GM19467 (cell line): ENCODE measurements at regions not wholly inside any gene's neighbourhood (a gene's known extent, or its start where the extent isn't known, plus 50 kb on each side); places are given as distances from the start of the nearest gene placed in this dataset.
"Not testable (repeated sequence)": the region's sequence is repeated elsewhere in the genome, so short reads cannot be mapped to it uniquely, and the experiment has no call there.

Experiments
- ATAC-seq: cut with Tn5 transposase; IDR thresholded peaks from one replicate; pipeline ENCODE4 v1.9.1; 2021; ENCODE audit warnings: mild to moderate bottlenecking, moderate library complexity; ENCODE audit not compliant: unreplicated experiment

GRCh38 chr5:99032234-99033013 is 103.6 kb upstream of the CHD1 start:
- peak; percentile 34 for ATAC-seq

GRCh38 chr5:99030906-99031440 is 102.2 kb upstream of the CHD1 start:
- no peak for ATAC-seq

- ATAC-seq = no peak
These were observed 100.4 kb upstream of the CHD1 start for GRCh38 chr5:99029172-99029571.

- not testable (repeated sequence) for ATAC-seq
These were observed 99.4 kb upstream of the CHD1 start for GRCh38 chr5:99028170-99028569.

DNA sequence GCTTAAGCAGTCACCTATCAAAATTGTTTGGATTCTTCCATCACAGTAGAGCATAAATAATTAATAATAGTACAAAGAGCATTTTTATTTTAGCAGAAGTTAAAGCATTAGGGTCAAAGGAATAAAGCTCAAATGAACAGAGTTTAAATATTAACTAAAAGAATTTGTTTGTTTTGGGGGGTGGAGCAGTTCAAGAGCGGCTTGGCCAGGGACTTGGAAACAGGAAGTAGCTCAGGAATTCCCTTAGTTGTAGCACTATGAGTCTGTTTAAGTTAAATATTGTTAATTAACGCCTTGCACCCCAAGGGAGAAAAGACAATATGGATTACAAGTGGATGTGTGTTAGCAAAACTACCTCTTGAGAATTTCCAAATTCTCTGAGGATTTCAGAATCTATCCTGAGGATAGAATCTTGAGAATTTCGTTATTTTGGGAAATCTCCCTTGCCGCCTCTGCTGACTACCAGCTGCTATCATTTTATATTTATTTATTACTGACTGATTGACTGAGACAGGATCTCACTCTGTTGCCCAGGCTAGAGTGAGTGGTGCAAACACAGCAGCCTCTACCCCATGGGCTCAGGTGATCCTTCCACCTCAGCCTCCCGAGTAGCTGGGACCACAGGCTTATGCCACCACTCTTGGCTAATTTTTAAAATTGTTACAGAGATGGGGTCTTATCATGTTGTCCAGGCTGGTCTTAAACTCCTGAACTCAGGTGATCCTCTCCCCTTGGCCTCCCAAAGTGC is 96.7 kb upstream of the CHD1 start:
- ATAC-seq = no peak

- ATAC-seq = no peak
These were observed 94.5 kb upstream of the CHD1 start for GRCh38 chr5:99023330-99023729.

- no peak for ATAC-seq
These were observed 93.4 kb upstream of the CHD1 start for GRCh38 chr5:99022250-99022649.

DNA sequence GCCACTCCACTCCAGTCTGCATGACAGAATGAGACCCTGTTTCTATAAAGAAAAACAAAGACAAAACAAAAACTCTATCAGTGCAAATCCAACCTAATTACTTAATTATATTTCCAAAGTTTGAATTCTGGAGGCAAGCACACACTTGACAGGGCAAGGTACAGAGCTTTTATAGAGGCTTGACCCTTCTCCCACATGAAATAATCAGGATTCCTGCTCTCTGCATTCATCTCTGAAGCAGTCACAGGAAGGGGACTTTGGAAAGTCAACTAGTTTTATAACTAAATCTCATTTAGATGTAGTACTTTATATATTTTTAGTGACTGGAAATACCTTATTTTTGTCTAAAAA is 91.9 kb upstream of the CHD1 start:
- no peak for ATAC-seq

DNA sequence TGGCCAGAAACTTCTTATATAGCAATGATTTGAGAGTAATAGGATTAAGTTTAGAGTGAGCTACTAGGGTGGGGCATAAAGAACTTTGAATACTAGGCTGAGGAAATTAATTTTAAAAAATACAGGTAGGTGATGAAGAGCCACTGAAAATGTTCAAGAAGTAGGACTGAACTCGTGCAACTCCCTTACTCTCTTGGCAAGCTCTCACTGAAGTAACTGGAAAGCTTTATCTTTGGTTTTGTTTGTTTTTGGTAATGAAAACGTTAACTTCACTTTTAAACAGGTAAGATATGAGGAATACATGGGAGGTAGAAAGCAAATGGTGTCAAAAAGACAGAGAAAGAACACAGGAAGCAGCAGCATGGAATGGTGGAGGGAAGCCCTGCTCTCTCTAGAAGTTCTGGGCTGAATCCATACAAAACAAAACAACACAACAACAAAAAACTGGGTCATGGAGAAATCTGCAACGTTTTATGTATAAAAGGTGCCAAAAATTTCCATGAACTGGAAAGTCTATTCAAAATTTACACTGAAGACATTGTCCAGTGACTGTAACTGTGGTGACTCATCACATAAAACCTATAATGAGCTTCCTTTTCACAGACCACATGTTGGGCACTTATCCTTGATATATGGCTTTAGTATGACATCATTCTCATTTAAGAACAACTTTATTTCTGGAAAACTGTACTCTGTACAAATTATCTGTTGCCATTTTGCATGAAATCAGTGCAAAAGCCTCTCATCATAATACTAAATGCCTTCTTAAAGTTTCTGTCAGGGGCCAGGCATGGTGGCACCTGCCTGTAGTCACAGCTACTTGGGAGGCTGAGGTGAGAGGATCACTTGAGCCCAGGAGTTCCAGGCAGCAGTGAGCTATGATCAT is 91.2 kb upstream of the CHD1 start:
- ATAC-seq = no peak

DNA sequence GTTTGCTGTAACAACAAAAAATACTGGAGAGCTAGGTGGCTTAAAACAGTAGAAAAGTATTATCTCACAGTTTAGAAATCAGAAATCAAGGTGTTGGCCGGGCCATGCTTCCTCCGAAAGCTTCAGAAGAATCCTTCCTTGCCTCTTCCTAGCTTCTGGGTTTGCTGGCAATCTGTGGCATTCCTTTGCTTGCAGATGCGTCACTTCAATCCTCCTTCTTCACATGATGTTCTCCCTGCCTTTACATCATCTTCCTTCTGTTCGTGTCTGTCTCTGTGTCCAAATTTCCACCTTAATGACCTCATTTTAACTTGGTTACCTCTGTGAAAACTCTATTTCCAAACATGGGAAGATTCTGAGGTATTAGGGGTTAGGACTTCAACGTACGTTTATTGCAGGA is 90.4 kb upstream of the CHD1 start:
- ATAC-seq = no peak

GRCh38 chr5:99010294-99010693 is 81.5 kb upstream of the CHD1 start:
- ATAC-seq = no peak

DNA sequence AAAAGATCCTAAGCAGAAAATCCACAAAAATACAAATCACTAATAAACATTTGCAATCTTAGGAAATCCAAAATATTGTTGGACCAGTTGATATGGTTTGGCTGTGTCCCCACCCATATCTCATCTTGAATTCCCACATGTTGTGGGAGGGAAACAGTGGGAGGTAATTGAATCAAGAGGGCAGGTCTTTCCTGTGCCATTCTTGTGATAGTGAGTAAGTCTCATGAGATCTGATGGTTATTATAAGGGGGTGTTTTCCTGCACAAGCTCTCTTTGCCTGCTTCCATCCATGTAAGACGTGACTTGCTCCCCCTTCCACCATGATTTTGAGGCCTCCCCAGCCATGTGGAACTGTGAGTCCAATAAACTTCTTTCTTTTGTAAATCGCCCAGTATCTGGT is 79.2 kb upstream of the CHD1 start:
- not testable (repeated sequence) for ATAC-seq

GRCh38 chr5:99005506-99005905 is 76.7 kb upstream of the CHD1 start:
- peak; percentile 22 for ATAC-seq

GRCh38 chr5:99004960-99005359 is 76.2 kb upstream of the CHD1 start:
- peak; percentile 99 for ATAC-seq

GRCh38 chr5:99000876-99001275 is 72.1 kb upstream of the CHD1 start:
- ATAC-seq = no peak

- no peak for ATAC-seq
These were observed 71.4 kb upstream of the CHD1 start for GRCh38 chr5:99000221-99000620.

- no peak for ATAC-seq
These were observed 70.8 kb upstream of the CHD1 start for GRCh38 chr5:98999631-99000030.

DNA sequence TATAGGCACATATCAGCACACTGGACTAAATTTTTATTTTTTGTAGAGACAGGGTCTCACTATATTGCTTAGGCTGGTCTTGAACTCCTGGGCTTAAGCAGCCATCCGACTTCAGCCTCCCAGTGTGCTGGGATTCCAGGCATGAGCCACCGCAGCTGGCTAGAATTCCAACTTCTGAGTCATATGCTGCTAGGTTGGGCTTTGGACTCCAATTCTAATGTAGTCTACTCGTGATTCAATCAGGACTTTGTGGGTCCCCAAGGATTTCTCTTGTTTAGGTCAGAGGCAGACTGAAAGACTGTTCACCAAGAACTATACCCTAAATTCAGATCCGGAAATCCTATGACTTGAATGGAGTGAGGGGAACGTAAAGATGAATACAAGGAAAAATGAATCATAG is 68.2 kb upstream of the CHD1 start:
- no peak for ATAC-seq

GRCh38 chr5:98994611-98995010 is 65.8 kb upstream of the CHD1 start:
- ATAC-seq = no peak

DNA sequence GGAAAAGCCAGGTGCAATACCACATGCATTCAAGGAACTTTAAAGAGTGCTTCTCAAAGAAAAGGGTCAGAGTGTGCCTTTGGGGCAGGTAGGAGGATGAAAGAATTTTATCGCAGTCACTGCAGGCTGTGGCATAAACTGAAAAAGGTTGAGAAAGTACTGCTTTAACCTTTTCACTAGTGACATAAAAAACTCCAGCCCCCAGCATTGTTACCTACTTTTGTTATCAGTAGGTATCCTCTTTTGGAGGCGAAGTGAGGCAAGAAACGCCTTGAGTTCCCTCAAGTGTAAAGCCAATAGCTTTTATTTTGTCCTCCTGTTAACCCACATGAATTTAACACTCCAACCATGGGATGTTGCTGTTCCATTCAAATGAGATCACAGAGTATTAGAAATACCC is 64.7 kb upstream of the CHD1 start:
- ATAC-seq = no peak

DNA sequence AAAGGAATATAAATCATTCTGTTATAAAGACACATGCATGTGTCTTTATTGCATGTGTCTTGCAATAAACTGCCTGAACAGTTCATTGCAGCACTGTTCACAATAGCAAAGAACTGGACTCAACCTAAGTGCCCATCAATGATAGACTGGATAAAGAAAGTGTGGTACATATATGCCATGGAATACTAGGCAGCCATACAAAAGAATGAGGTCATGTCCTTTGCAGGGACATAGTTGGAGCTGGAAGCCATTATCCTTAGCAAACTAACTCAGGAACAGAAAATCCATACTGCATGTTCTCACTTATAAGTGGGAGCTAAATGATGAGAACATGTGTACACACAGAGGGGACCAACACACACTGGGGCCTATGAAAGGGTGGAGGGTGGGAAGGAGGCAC is 63.7 kb upstream of the CHD1 start:
- no peak for ATAC-seq
